Epithelial cell of esophagus (primary cell): ENCODE measurements at regions not wholly inside any gene's neighbourhood (a gene's known extent, or its start where the extent isn't known, plus 50 kb on each side); places are given as distances from the start of the nearest gene placed in this dataset.
A peak's percentile ranks its signal among the peaks of the same experiment; 100 is the strongest.

Experiments used
- DNase-seq: peaks from one replicate; pipeline ENCODE4 v3.0.0; 2010; ENCODE audit warnings: low read depth
- H3K4me3 ChIP-seq: 2 replicates; pipeline ENCODE4 v1.5.1; 2011; ENCODE audit warnings: mild to moderate bottlenecking, low read length, control low read depth
- CTCF ChIP-seq: IDR thresholded peaks from 2 replicates; pipeline ENCODE4 v1.5.1; 2011; ENCODE audit warnings: low read depth, mild to moderate bottlenecking, low read length, control low read depth, inconsistent platforms; ENCODE audit not compliant: insufficient read depth; ENCODE audit errors: missing control alignments

- DNase-seq = no peak
- no peak for TF ChIP-seq CTCF
- H3K4me3 ChIP-seq = no peak overlapping the region
Observed at GRCh38 chr3:76834657-76835056, 205.2 kb upstream of the ROBO2 start.

GRCh38 chr3:76841747-76842146 is 198.2 kb upstream of the ROBO2 start:
- no peak for DNase-seq
- TF ChIP-seq CTCF = no peak

GRCh38 chr3:76842216-76842615 is 197.7 kb upstream of the ROBO2 start:
- TF ChIP-seq CTCF = no peak
- H3K4me3 ChIP-seq = no peak overlapping the region
- DNase-seq = no peak

More at GRCh38 chr3:76841747-76842146, 198.2 kb upstream of the ROBO2 start:
- H3K4me3 ChIP-seq = no peak overlapping the region

DNA sequence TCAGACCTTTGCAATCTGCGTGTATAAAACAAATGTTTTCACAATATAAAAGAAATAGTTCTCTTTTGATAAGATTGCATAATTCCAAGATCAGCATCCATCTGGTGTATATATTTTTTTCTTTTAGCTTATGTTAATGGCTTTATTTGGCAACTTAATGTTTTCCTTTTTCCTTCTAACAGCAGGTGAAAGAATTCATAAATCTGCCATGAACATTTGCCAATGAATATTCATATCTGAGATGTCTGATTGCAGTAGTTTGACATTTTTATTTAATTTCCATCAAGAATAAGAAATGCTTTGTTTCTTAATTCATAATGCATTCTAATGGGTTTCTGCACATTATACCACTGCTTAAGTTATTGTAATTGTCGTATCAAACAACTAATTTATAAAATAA is 184.4 kb upstream of the ROBO2 start:
- no peak for TF ChIP-seq CTCF
- DNase-seq = no peak
- no peak overlapping the region for H3K4me3 ChIP-seq

DNA sequence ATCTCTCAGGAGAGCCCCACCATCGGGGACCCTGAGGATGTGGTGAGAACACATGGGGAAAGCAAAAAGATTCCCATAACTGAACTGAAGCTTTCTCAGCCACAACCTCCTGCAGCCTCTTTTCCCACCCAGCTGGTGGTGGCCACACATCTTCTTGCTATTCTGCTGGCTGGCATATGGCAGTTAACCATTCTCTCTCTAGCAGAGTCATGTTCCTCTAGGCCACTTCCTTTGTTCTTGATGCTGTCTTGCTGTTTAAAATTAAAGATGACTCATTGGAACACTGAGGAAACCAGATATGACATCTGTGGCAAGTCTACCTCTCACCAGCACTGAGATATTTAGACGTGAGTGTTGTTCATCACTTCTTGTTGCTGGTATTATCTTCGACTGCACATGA is 180.3 kb upstream of the ROBO2 start:
- no peak overlapping the region for H3K4me3 ChIP-seq
- peak; percentile 13 for DNase-seq
- no peak for TF ChIP-seq CTCF

DNA sequence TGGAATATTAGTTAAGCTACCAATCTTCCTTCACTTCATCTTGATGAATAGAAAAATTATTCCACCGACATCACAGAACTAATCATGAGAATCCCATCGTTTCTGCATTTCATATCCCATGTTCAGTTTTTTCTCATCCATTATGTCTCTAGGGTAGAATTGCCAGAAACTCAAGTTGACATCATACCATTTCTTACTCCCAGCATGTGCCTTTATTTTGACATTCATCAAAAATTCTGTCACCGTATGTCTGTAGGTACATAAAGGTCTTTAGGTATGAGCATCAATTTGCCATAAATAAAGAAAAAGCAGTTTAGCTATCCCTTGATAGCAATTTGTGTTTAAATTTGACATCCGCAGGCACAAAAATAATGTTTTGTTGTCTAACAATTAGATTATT is 175.5 kb upstream of the ROBO2 start:
- no peak overlapping the region for H3K4me3 ChIP-seq
- no peak for DNase-seq
- no peak for TF ChIP-seq CTCF

GRCh38 chr3:76866729-76867408 is 173.0 kb upstream of the ROBO2 start:
- DNase-seq = no peak
- no peak overlapping the region for H3K4me3 ChIP-seq
- no peak for TF ChIP-seq CTCF
